ENCODE measurements at regions not wholly inside any gene's neighbourhood (a gene's known extent, or its start where the extent isn't known, plus 50 kb on each side); places are given as distances from the start of the nearest gene placed in this dataset.

- no peak overlapping the region for H3K4me3 ChIP-seq (ENCODE audit: low read length)
- no peak for DNase-seq (ENCODE audit: low read depth, low spot score)
- no peaks in the 10 kb centered on the region for H3K36me3 ChIP-seq (ENCODE audit: control insufficient read depth, insufficient read depth, low read length)
- no peaks in the 10 kb centered on the region for H3K27me3 ChIP-seq (ENCODE audit: control insufficient read depth, insufficient read depth, low read length)
- H3K27ac ChIP-seq (ENCODE audit: low read length), result no peak overlapping the region
- H3K9me3 ChIP-seq (ENCODE audit: control insufficient read depth, insufficient read depth, low read length), result no peaks in the 10 kb centered on the region; the same call in 1 of the 2 replicates
- H3K4me1 ChIP-seq (ENCODE audit: control insufficient read depth, insufficient read depth, low read length), result no peaks in the 10 kb centered on the region
Measured at GRCh38 chr6:140909156-140909555, 1223.6 kb upstream of the GJE1 start.

GRCh38 chr6:140908505-140908904, 1224.2 kb upstream of the GJE1 start:
- Histone ChIP-seq H3K27ac (ENCODE audit: low read length) (no peak overlapping the region), H3K4me1 (ENCODE audit: control insufficient read depth, insufficient read depth, low read length) (no peaks in the 10 kb centered on the region), H3K36me3 (ENCODE audit: control insufficient read depth, insufficient read depth, low read length) (no peaks in the 10 kb centered on the region), H3K9me3 (ENCODE audit: control insufficient read depth, insufficient read depth, low read length) (no peaks in the 10 kb centered on the region; the same call in 1 of the 2 replicates), H3K4me3 (ENCODE audit: low read length) (no peak overlapping the region), H3K27me3 (ENCODE audit: control insufficient read depth, insufficient read depth, low read length) (no peaks in the 10 kb centered on the region)
- DNase-seq (ENCODE audit: low read depth, low spot score), result no peak

DNA sequence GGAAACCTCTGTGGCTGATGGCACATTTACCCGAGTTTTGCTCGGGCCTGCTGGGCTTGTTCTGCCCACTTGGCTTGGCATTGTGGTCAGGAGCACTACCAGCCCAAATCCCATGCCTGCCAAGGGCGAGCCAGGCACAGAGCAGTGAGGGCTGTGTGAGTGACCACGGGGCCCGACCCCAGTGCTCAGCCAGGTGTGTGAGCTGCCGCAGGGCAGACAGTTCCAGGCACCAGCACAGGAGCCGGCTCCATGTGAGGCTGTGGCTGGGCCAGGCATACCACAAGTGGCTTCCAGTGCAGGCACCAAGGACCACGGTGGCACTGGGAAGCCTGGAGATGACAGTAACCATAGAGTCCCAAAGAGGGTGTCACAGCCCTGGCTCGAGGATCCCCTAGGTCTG, 1225.5 kb upstream of the GJE1 start:
- H3K4me1 ChIP-seq (ENCODE audit: control insufficient read depth, insufficient read depth, low read length), result no peaks in the 10 kb centered on the region
- no peak overlapping the region for H3K4me3 ChIP-seq (ENCODE audit: low read length)
- no CpG with 5 or more reads among the region's 9 CpGs for WGBS (ENCODE audit: insufficient coverage, insufficient read length)
- no peaks in the 10 kb centered on the region for H3K36me3 ChIP-seq (ENCODE audit: control insufficient read depth, insufficient read depth, low read length)
- no peaks in the 10 kb centered on the region for H3K27me3 ChIP-seq (ENCODE audit: control insufficient read depth, insufficient read depth, low read length)
- no peaks in the 10 kb centered on the region; the same call in 1 of the 2 replicates for H3K9me3 ChIP-seq (ENCODE audit: control insufficient read depth, insufficient read depth, low read length)
- H3K27ac ChIP-seq (ENCODE audit: low read length), result no peak overlapping the region
- DNase-seq (ENCODE audit: low read depth, low spot score), result no peak

- Histone ChIP-seq H3K9me3 (ENCODE audit: control insufficient read depth, insufficient read depth, low read length) (no peaks in the 10 kb centered on the region; the same call in 1 of the 2 replicates), H3K27me3 (ENCODE audit: control insufficient read depth, insufficient read depth, low read length) (no peaks in the 10 kb centered on the region), H3K4me3 (ENCODE audit: low read length) (no peak overlapping the region), H3K4me1 (ENCODE audit: control insufficient read depth, insufficient read depth, low read length) (no peaks in the 10 kb centered on the region), H3K36me3 (ENCODE audit: control insufficient read depth, insufficient read depth, low read length) (no peaks in the 10 kb centered on the region), H3K27ac (ENCODE audit: low read length) (no peak overlapping the region)
- no peak for DNase-seq (ENCODE audit: low read depth, low spot score)
Measured at GRCh38 chr6:140905724-140906123, 1227.0 kb upstream of the GJE1 start.

DNA sequence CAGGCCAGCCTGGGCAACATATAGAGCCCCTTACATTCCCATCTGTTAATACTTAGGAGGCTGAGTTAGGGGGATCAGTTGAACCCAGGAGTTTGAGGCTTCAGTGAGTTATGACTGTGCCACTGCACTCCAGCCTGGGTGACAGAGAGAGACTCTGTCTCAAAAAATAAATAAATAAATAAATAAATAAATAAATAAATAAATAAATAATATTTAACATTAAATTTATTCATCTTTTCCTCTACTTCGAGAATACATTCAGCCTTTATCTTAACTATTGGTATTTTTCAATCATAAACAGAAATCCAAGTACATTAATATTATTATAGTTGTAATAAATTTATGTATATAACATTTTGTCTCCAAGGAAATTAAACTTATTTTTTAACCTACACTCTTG, 1227.7 kb upstream of the GJE1 start:
- WGBS (ENCODE audit: insufficient coverage, insufficient read length), result 100% methylated on average over 1 of the region's 1 CpG
- H3K27me3 ChIP-seq (ENCODE audit: control insufficient read depth, insufficient read depth, low read length), result no peaks in the 10 kb centered on the region
- DNase-seq (ENCODE audit: low read depth, low spot score), result no peak
- no peaks in the 10 kb centered on the region for H3K36me3 ChIP-seq (ENCODE audit: control insufficient read depth, insufficient read depth, low read length)
- H3K9me3 ChIP-seq (ENCODE audit: control insufficient read depth, insufficient read depth, low read length), result no peaks in the 10 kb centered on the region; the same call in 1 of the 2 replicates
- no peak overlapping the region for H3K27ac ChIP-seq (ENCODE audit: low read length)
- no peak overlapping the region for H3K4me3 ChIP-seq (ENCODE audit: low read length)
- H3K4me1 ChIP-seq (ENCODE audit: control insufficient read depth, insufficient read depth, low read length), result no peaks in the 10 kb centered on the region

GRCh38 chr6:140897804-140898573, 1234.7 kb upstream of the GJE1 start:
- no peak overlapping the region for H3K27ac ChIP-seq (ENCODE audit: low read length)
- no peaks in the 10 kb centered on the region; the same call in 1 of the 2 replicates for H3K9me3 ChIP-seq (ENCODE audit: control insufficient read depth, insufficient read depth, low read length)
- no peak for DNase-seq (ENCODE audit: low read depth, low spot score)
- H3K4me3 ChIP-seq (ENCODE audit: low read length), result no peak overlapping the region
- no peaks in the 10 kb centered on the region for H3K36me3 ChIP-seq (ENCODE audit: control insufficient read depth, insufficient read depth, low read length)
- H3K4me1 ChIP-seq (ENCODE audit: control insufficient read depth, insufficient read depth, low read length), result no peaks in the 10 kb centered on the region
- WGBS (ENCODE audit: insufficient coverage, insufficient read length), result no CpG with 5 or more reads among the region's 8 CpGs
- no peaks in the 10 kb centered on the region for H3K27me3 ChIP-seq (ENCODE audit: control insufficient read depth, insufficient read depth, low read length)

GRCh38 chr6:140897349-140897748, 1235.4 kb upstream of the GJE1 start:
- H3K9me3 ChIP-seq (ENCODE audit: control insufficient read depth, insufficient read depth, low read length), result no peaks in the 10 kb centered on the region; the same call in 1 of the 2 replicates
- no peak for DNase-seq (ENCODE audit: low read depth, low spot score)
- WGBS (ENCODE audit: insufficient coverage, insufficient read length), result no CpG with 5 or more reads among the region's 3 CpGs
- no peak overlapping the region for H3K27ac ChIP-seq (ENCODE audit: low read length)
- H3K4me1 ChIP-seq (ENCODE audit: control insufficient read depth, insufficient read depth, low read length), result no peaks in the 10 kb centered on the region
- no peaks in the 10 kb centered on the region for H3K36me3 ChIP-seq (ENCODE audit: control insufficient read depth, insufficient read depth, low read length)
- no peaks in the 10 kb centered on the region for H3K27me3 ChIP-seq (ENCODE audit: control insufficient read depth, insufficient read depth, low read length)
- no peak overlapping the region for H3K4me3 ChIP-seq (ENCODE audit: low read length)

- no CpG with 5 or more reads among the region's 4 CpGs for WGBS (ENCODE audit: insufficient coverage, insufficient read length)
- Histone ChIP-seq H3K27ac (ENCODE audit: low read length) (no peak overlapping the region), H3K4me1 (ENCODE audit: control insufficient read depth, insufficient read depth, low read length) (no peaks in the 10 kb centered on the region), H3K36me3 (ENCODE audit: control insufficient read depth, insufficient read depth, low read length) (no peaks in the 10 kb centered on the region), H3K27me3 (ENCODE audit: control insufficient read depth, insufficient read depth, low read length) (no peaks in the 10 kb centered on the region), H3K9me3 (ENCODE audit: control insufficient read depth, insufficient read depth, low read length) (no peaks in the 10 kb centered on the region), H3K4me3 (ENCODE audit: low read length) (no peak overlapping the region)
- DNase-seq (ENCODE audit: low read depth, low spot score), result no peak
Measured at GRCh38 chr6:140893432-140893831, 1239.3 kb upstream of the GJE1 start.

GRCh38 chr6:140879946-140880345, 1252.8 kb upstream of the GJE1 start:
- Histone ChIP-seq H3K27ac (ENCODE audit: low read length) (no peak overlapping the region), H3K9me3 (ENCODE audit: control insufficient read depth, insufficient read depth, low read length) (no peaks in the 10 kb centered on the region), H3K4me1 (ENCODE audit: control insufficient read depth, insufficient read depth, low read length) (no peaks in the 10 kb centered on the region), H3K27me3 (ENCODE audit: control insufficient read depth, insufficient read depth, low read length) (no peaks in the 10 kb centered on the region), H3K4me3 (ENCODE audit: low read length) (no peak overlapping the region), H3K36me3 (ENCODE audit: control insufficient read depth, insufficient read depth, low read length) (no peaks in the 10 kb centered on the region)
- no peak for DNase-seq (ENCODE audit: low read depth, low spot score)

DNA sequence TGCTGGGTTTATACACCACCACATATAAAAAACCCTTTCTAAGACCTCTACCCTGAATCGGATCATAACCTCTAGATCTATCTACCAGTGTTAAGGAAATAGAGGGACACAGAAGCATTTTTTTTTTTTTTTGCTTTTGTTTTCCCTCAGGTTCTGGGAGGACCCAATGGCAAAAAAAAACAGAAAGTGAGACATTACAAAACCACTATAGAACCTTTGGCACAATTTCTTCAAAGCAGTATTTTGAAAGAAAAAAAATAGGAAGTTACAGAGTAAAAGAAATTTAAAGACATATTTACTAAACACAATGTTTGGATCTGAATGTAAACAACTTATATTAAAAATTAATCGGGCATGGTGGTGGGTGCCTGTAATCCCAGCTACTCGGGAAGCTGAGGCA, 1258.7 kb upstream of the GJE1 start:
- H3K9me3 ChIP-seq (ENCODE audit: control insufficient read depth, insufficient read depth, low read length), result no peaks in the 10 kb centered on the region
- H3K27ac ChIP-seq (ENCODE audit: low read length), result no peak overlapping the region
- DNase-seq (ENCODE audit: low read depth, low spot score), result no peak
- no peaks in the 10 kb centered on the region for H3K36me3 ChIP-seq (ENCODE audit: control insufficient read depth, insufficient read depth, low read length)
- H3K27me3 ChIP-seq (ENCODE audit: control insufficient read depth, insufficient read depth, low read length), result no peaks in the 10 kb centered on the region
- WGBS (ENCODE audit: insufficient coverage, insufficient read length), result no CpG with 5 or more reads among the region's 3 CpGs
- no peaks in the 10 kb centered on the region for H3K4me1 ChIP-seq (ENCODE audit: control insufficient read depth, insufficient read depth, low read length)
- H3K4me3 ChIP-seq (ENCODE audit: low read length), result no peak overlapping the region

GRCh38 chr6:140872885-140873284, 1259.8 kb upstream of the GJE1 start:
- no peak overlapping the region for H3K4me3 ChIP-seq (ENCODE audit: low read length)
- no peak overlapping the region for H3K27ac ChIP-seq (ENCODE audit: low read length)
- H3K36me3 ChIP-seq (ENCODE audit: control insufficient read depth, insufficient read depth, low read length), result no peaks in the 10 kb centered on the region
- no peaks in the 10 kb centered on the region for H3K9me3 ChIP-seq (ENCODE audit: control insufficient read depth, insufficient read depth, low read length)
- no peaks in the 10 kb centered on the region for H3K27me3 ChIP-seq (ENCODE audit: control insufficient read depth, insufficient read depth, low read length)
- no peaks in the 10 kb centered on the region for H3K4me1 ChIP-seq (ENCODE audit: control insufficient read depth, insufficient read depth, low read length)
- no peak for DNase-seq (ENCODE audit: low read depth, low spot score)

All from iPS DF 6.9 (cell line).